ENCODE measurements at regions not wholly inside any gene's neighbourhood (a gene's known extent, or its start where the extent isn't known, plus 50 kb on each side); places are given as distances from the start of the nearest gene placed in this dataset.

DNA sequence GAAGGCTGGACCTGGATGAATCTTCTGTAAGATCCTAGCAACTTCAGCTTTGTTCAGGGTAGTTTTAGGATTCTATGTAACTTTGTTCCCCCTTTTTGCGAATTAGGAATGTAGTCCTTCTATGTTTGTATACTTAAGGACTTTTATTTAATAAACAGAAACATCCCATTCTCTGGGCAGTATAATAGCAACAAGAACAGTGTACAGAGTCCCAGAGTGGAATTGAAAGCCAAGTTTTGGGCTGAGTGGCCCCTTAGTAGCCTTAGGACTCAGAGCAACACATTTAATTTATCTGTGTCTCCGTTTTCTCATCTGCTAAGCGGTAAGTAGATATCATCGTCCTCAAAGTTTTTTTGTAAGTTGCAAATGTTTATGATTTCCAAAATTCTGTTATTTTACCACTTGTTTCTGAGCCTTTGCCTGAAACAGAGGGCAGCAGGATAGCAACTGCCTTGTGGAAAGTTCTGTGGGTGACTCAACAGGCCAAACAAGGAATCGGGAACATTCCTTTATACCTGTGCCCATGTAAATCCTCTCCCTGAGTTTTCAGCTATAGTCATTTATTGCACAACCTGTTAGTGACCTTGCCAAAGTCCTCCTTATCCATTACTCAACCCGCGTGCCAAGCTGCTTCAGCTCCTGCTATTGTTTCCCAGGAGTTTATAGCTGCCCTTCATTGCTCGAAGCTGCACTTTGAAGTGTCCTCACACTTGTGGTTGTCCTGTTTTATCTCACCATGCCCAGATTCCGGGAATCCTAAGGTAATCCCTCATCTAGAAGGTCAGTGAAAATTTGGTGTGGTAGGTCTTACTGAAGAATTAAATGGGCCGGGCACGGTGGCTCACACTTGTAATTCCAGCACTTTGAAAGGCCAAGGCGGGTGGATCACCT lies 199.1 kb upstream of the AHR start (continued):
- TF ChIP-seq, protein P1, sequence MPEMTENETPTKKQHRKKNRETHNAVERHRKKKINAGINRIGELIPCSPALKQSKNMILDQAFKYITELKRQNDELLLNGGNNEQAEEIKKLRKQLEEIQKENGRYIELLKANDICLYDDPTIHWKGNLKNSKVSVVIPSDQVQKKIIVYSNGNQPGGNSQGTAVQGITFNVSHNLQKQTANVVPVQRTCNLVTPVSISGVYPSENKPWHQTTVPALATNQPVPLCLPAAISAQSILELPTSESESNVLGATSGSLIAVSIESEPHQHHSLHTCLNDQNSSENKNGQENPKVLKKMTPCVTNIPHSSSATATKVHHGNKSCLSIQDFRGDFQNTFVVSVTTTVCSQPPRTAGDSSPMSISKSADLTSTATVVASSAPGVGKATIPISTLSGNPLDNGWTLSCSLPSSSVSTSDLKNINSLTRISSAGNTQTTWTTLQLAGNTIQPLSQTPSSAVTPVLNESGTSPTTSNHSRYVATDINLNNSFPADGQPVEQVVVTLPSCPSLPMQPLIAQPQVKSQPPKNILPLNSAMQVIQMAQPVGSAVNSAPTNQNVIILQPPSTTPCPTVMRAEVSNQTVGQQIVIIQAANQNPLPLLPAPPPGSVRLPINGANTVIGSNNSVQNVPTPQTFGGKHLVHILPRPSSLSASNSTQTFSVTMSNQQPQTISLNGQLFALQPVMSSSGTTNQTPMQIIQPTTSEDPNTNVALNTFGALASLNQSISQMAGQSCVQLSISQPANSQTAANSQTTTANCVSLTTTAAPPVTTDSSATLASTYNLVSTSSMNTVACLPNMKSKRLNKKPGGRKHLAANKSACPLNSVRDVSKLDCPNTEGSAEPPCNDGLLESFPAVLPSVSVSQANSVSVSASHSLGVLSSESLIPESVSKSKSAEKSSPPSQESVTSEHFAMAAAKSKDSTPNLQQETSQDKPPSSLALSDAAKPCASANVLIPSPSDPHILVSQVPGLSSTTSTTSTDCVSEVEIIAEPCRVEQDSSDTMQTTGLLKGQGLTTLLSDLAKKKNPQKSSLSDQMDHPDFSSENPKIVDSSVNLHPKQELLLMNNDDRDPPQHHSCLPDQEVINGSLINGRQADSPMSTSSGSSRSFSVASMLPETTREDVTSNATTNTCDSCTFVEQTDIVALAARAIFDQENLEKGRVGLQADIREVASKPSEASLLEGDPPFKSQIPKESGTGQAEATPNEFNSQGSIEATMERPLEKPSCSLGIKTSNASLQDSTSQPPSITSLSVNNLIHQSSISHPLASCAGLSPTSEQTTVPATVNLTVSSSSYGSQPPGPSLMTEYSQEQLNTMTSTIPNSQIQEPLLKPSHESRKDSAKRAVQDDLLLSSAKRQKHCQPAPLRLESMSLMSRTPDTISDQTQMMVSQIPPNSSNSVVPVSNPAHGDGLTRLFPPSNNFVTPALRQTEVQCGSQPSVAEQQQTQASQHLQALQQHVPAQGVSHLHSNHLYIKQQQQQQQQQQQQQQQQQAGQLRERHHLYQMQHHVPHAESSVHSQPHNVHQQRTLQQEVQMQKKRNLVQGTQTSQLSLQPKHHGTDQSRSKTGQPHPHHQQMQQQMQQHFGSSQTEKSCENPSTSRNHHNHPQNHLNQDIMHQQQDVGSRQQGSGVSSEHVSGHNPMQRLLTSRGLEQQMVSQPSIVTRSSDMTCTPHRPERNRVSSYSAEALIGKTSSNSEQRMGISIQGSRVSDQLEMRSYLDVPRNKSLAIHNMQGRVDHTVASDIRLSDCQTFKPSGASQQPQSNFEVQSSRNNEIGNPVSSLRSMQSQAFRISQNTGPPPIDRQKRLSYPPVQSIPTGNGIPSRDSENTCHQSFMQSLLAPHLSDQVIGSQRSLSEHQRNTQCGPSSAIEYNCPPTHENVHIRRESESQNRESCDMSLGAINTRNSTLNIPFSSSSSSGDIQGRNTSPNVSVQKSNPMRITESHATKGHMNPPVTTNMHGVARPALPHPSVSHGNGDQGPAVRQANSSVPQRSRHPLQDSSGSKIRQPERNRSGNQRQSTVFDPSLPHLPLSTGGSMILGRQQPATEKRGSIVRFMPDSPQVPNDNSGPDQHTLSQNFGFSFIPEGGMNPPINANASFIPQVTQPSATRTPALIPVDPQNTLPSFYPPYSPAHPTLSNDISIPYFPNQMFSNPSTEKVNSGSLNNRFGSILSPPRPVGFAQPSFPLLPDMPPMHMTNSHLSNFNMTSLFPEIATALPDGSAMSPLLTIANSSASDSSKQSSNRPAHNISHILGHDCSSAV (CRISPR knock-in tag; IDR thresholded peaks at IDR 0.05; ENCODE audit: borderline replicate concordance) = no peak
- TF ChIP-seq, protein P2, sequence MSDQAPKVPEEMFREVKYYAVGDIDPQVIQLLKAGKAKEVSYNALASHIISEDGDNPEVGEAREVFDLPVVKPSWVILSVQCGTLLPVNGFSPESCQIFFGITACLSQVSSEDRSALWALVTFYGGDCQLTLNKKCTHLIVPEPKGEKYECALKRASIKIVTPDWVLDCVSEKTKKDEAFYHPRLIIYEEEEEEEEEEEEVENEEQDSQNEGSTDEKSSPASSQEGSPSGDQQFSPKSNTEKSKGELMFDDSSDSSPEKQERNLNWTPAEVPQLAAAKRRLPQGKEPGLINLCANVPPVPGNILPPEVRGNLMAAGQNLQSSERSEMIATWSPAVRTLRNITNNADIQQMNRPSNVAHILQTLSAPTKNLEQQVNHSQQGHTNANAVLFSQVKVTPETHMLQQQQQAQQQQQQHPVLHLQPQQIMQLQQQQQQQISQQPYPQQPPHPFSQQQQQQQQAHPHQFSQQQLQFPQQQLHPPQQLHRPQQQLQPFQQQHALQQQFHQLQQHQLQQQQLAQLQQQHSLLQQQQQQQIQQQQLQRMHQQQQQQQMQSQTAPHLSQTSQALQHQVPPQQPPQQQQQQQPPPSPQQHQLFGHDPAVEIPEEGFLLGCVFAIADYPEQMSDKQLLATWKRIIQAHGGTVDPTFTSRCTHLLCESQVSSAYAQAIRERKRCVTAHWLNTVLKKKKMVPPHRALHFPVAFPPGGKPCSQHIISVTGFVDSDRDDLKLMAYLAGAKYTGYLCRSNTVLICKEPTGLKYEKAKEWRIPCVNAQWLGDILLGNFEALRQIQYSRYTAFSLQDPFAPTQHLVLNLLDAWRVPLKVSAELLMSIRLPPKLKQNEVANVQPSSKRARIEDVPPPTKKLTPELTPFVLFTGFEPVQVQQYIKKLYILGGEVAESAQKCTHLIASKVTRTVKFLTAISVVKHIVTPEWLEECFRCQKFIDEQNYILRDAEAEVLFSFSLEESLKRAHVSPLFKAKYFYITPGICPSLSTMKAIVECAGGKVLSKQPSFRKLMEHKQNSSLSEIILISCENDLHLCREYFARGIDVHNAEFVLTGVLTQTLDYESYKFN (CRISPR knock-in tag; conservative IDR thresholded peaks at IDR 0.05) = peak; percentile 84
- TF ChIP-seq, protein P3, sequence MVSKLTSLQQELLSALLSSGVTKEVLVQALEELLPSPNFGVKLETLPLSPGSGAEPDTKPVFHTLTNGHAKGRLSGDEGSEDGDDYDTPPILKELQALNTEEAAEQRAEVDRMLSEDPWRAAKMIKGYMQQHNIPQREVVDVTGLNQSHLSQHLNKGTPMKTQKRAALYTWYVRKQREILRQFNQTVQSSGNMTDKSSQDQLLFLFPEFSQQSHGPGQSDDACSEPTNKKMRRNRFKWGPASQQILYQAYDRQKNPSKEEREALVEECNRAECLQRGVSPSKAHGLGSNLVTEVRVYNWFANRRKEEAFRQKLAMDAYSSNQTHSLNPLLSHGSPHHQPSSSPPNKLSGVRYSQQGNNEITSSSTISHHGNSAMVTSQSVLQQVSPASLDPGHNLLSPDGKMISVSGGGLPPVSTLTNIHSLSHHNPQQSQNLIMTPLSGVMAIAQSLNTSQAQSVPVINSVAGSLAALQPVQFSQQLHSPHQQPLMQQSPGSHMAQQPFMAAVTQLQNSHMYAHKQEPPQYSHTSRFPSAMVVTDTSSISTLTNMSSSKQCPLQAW (CRISPR knock-in tag; IDR thresholded peaks at IDR 0.05) = peak; percentile 77
- TF ChIP-seq, protein P4, sequence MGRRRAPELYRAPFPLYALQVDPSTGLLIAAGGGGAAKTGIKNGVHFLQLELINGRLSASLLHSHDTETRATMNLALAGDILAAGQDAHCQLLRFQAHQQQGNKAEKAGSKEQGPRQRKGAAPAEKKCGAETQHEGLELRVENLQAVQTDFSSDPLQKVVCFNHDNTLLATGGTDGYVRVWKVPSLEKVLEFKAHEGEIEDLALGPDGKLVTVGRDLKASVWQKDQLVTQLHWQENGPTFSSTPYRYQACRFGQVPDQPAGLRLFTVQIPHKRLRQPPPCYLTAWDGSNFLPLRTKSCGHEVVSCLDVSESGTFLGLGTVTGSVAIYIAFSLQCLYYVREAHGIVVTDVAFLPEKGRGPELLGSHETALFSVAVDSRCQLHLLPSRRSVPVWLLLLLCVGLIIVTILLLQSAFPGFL (CRISPR knock-in tag; IDR thresholded peaks at IDR 0.05) = no peak
- TF ChIP-seq, protein P5, sequence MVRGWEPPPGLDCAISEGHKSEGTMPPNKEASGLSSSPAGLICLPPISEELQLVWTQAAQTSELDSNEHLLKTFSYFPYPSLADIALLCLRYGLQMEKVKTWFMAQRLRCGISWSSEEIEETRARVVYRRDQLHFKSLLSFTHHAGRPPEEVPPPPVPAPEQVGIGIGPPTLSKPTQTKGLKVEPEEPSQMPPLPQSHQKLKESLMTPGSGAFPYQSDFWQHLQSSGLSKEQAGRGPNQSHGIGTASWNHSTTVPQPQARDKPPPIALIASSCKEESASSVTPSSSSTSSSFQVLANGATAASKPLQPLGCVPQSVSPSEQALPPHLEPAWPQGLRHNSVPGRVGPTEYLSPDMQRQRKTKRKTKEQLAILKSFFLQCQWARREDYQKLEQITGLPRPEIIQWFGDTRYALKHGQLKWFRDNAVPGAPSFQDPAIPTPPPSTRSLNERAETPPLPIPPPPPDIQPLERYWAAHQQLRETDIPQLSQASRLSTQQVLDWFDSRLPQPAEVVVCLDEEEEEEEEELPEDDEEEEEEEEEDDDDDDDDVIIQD (CRISPR knock-in tag; IDR thresholded peaks at IDR 0.05; ENCODE audit: low read depth) = peak; percentile 99
- TF ChIP-seq ZNF530 (CRISPR knock-in tag; IDR thresholded peaks at IDR 0.05; ENCODE audit: low read depth) (no peak), ZNF788 (CRISPR knock-in tag; IDR thresholded peaks at IDR 0.05; ENCODE audit: borderline replicate concordance) (peak; percentile 91; the same call in 1 of the 2 replicates), ZNF543 (CRISPR knock-in tag; IDR thresholded peaks at IDR 0.05) (0 out of 2 replicates have a peak, but pooled peaks have one; percentile 53), SAP130 (CRISPR knock-in tag; IDR thresholded peaks at IDR 0.05; ENCODE audit: low read depth) (peak; percentile 71), ADNP (CRISPR knock-in tag; IDR thresholded peaks at IDR 0.05) (peak; percentile 70), NFKBIZ (CRISPR knock-in tag; IDR thresholded peaks at IDR 0.05) (peak; percentile 98; the same call in 1 of the 2 replicates)

All from HepG2 (cell line).